ENCODE measurements at regions not wholly inside any gene's neighbourhood (a gene's known extent, or its start where the extent isn't known, plus 50 kb on each side); places are given as distances from the start of the nearest gene placed in this dataset.

DNA sequence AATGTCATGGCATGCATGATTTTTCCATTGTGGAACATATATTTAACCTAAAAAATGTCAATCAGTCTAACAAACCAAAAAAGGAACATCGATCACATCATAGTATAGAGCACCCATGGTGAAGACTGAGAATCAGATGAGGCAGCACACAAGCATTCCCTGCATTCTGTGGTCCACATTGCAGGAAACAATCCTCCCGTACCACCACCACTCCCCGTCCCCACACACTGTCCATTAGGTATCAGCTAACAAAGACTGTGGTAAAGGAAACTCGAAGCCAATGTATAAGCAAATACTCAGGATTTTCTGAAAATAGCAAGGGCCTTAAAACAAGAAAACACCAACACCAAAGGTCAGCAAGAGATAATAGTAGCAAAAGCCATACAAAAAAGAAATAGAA is 1104.4 kb upstream of the SEMA6A start:
- H3K27ac Mint-ChIP-seq = no peak overlapping the region
- no peaks in the 10 kb centered on the region for H3K9me3 Mint-ChIP-seq
- intact Hi-C loops (cut with micrococcal nuclease) = no loop called here
- no peaks in the 10 kb centered on the region for H3K4me1 Mint-ChIP-seq
- no peak for DNase-seq
- H3K36me3 Mint-ChIP-seq (ENCODE audit: low read depth) = no peaks in the 10 kb centered on the region
- no peaks in the 10 kb centered on the region for H3K27me3 Mint-ChIP-seq
- H3K4me3 Mint-ChIP-seq = no peak overlapping the region

DNA sequence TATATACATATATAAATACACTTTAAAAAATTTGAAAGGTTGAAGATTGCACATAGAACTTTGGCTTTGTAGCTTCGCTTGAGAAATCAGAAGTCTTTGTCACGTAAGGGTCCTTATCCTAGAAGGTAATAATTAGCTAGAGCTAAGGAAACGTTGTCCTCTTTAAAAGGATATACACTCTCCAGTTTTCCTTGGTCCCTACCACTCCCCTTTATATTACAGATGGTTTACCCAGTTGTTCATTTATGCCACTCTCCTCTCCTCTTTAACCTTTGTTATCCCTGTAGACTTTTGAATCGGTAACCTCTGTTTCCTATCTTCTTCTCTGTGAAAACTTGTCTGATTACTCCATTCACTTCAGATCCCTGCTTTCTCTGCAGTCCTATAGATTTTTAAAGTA is 1101.0 kb upstream of the SEMA6A start:
- Mint-ChIP-seq H3K36me3 (ENCODE audit: low read depth) (no peaks in the 10 kb centered on the region), H3K27ac (no peak overlapping the region), H3K4me3 (no peak overlapping the region), H3K9me3 (no peaks in the 10 kb centered on the region), H3K27me3 (no peaks in the 10 kb centered on the region), H3K4me1 (no peaks in the 10 kb centered on the region)
- no peak for DNase-seq
- intact Hi-C loops (cut with micrococcal nuclease) = no loop called here

DNA sequence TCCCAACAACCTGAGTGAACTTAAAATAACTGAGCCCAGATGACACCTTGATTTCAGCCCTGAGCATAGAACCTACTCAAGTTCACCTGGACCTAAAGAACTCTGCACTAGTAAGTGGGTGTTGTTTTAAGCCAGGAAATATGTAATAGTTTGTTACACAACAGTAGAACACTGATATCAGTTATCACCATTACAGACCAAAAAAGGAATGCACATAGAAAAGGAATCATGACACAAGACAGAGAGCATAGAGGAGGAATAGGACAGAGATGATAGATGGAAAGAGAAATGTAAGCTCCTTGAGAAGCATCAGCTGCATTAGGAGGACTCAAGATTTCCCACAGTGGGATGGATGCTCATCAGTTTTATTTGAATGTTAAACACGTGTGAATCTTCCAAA is 1096.9 kb upstream of the SEMA6A start:
- H3K36me3 Mint-ChIP-seq (ENCODE audit: low read depth) = no peaks in the 10 kb centered on the region
- DNase-seq = no peak
- intact Hi-C loops (cut with micrococcal nuclease) = no loop called here
- no peak overlapping the region for H3K27ac Mint-ChIP-seq
- no peaks in the 10 kb centered on the region for H3K4me1 Mint-ChIP-seq
- H3K9me3 Mint-ChIP-seq = no peaks in the 10 kb centered on the region
- no peaks in the 10 kb centered on the region for H3K27me3 Mint-ChIP-seq
- no peak overlapping the region for H3K4me3 Mint-ChIP-seq

DNA sequence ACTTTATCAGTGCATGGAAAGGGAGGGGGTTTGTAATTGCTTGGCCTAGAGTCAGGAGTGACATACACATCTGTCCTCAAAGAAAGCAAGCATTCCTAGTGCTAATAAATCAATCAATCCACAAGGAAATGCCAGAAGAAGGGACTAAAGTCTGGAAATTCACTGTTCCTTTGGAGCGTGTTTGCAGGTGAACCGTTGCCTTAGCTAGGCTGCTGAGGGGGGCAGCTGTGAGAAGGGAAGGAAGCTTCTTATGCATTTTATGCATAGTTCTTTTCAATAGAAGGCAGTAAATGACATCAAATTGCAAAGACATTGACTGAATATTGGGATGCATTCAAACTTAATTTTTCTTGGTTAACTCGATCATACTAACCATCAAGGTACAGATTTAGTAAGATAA is 1092.5 kb upstream of the SEMA6A start:
- intact Hi-C loops (cut with micrococcal nuclease) = no loop called here
- no peak for DNase-seq
- Mint-ChIP-seq H3K4me1 (no peaks in the 10 kb centered on the region), H3K4me3 (no peak overlapping the region), H3K27ac (no peak overlapping the region), H3K9me3 (no peaks in the 10 kb centered on the region), H3K27me3 (no peaks in the 10 kb centered on the region), H3K36me3 (ENCODE audit: low read depth) (no peaks in the 10 kb centered on the region)

DNA sequence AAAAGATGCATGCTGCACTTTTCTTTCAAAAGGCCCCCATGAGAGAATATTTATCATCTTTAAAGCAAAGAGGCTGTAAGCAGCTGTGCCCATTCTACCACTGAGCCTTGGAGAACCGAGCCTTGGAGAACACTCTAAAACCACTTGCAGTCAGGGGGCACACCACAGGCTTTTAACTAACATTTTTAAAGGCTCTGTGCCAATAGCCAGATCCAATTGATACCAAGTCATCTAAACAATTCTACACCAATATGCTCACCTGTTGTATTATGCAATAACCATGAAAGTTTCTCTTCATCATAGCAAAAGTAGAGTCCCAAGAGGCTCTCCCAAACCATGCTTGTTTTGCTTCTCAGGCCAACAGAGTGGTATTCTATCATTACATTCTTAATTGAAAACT is 1090.5 kb upstream of the SEMA6A start:
- Mint-ChIP-seq H3K27me3 (no peaks in the 10 kb centered on the region), H3K4me3 (no peak overlapping the region), H3K36me3 (ENCODE audit: low read depth) (no peaks in the 10 kb centered on the region), H3K27ac (no peak overlapping the region), H3K9me3 (no peaks in the 10 kb centered on the region), H3K4me1 (no peaks in the 10 kb centered on the region)
- DNase-seq = no peak
- intact Hi-C loops (cut with micrococcal nuclease) = no loop called here

DNA sequence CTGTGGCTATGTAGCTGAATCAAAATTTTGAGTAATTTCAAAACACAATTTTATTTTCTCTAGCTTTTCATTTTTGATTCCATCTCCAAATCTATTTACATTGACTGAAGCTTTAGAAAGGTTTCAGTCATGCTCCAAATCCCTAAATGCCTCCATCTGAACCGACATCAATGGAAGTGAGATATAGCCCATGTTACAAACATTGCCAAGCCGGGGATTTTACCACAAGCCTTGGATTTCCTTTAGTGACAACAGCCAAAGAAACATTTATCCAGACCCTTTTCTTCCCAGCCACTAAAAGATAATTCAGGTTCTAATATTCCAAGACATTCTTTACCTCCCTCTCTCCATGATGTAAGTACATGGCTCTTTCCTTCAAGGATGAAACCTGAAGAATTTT is 1087.7 kb upstream of the SEMA6A start:
- Mint-ChIP-seq H3K4me3 (no peak overlapping the region), H3K27ac (no peak overlapping the region), H3K9me3 (no peaks in the 10 kb centered on the region), H3K36me3 (ENCODE audit: low read depth) (no peaks in the 10 kb centered on the region), H3K27me3 (no peaks in the 10 kb centered on the region), H3K4me1 (no peaks in the 10 kb centered on the region)
- intact Hi-C loops (cut with micrococcal nuclease) = no loop called here
- DNase-seq = no peak

DNA sequence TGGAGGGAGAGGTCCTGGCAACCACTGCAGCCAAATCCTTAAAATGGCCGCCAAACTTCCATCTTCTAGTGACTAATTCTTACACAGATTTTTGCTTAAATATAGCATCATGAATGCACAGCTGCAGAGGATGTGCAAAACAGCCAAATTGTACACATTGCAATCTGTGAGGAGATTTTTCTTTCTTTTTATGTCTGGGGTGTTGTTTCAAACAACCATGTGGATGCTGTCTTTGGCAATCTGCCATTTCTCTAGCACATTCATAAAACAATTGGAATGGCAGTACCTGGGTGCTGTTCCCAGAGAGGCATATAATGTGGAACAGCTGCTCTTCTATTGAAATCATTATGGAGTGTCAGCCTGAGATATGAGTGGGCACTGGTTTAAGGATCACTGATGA is 1082.9 kb upstream of the SEMA6A start:
- H3K36me3 Mint-ChIP-seq (ENCODE audit: low read depth) = no peaks in the 10 kb centered on the region
- no peak for DNase-seq
- H3K9me3 Mint-ChIP-seq = no peaks in the 10 kb centered on the region
- no peaks in the 10 kb centered on the region for H3K27me3 Mint-ChIP-seq
- H3K4me1 Mint-ChIP-seq = no peaks in the 10 kb centered on the region
- H3K27ac Mint-ChIP-seq = no peak overlapping the region
- intact Hi-C loops (cut with micrococcal nuclease) = no loop called here
- no peak overlapping the region for H3K4me3 Mint-ChIP-seq

DNA sequence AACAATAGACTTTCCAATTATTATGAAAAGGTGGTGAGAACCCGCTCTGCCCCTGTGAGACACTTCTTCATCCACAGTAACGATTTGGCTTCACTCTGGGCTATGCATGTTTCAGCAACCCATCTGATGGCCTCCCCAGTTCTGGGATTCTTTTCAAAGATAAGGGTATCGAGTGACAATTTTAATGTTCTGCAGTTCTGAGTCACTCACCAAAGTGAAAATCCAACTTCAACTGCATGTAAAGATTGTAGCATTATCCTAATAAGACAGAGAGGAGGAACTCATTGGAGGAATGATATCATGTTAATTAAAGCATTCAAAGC is 1078.3 kb upstream of the SEMA6A start:
- Mint-ChIP-seq H3K27me3 (no peaks in the 10 kb centered on the region), H3K9me3 (no peaks in the 10 kb centered on the region), H3K27ac (no peak overlapping the region), H3K4me1 (no peaks in the 10 kb centered on the region), H3K4me3 (no peak overlapping the region), H3K36me3 (ENCODE audit: low read depth) (no peaks in the 10 kb centered on the region)
- DNase-seq = no peak
- intact Hi-C loops (cut with micrococcal nuclease) = no loop called here

DNA sequence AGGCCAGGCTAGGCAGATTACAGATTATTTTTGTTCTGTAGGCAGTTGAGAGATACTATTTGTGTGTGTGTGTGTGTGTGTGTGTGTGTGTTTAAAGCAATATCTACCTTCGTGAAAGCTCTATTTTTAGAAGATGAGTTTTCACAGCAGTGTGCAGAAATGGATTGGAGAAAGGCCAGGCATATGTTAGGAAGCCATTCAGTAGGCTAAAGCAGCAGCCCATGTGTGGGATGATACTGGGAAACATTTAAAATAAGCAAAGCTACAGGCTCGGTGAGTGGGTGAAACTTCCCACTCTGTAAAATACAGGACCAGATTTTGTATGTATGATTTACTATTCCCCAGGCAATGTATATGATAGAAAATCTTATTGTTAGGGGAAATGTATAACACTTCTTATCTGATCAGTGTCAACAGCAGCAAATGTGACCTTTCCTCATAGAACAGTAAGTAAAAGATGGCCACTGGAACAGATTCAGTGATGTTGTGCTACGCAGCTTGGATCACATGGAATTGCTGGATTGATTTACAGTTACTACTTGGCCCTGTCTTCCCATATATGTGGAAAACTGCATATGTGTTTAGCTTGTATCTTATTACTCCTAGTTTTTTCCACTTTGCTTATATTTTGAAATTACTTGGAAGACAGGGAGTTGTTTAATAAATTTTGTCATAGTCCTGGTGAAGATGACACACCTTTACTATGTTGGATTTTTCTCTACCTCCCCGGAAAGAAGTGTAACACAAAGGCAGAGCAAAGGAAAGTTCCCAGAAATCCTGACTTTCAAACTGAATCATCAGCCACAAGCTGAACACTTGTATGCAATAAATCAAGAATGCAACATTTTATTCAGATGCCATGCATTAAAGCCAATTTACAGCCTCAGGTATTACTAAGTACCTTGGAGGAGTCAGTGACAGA is 1077.7 kb upstream of the SEMA6A start:
- Mint-ChIP-seq H3K9me3 (no peaks in the 10 kb centered on the region), H3K27me3 (no peaks in the 10 kb centered on the region), H3K4me1 (no peaks in the 10 kb centered on the region), H3K4me3 (no peak overlapping the region), H3K27ac (no peak overlapping the region), H3K36me3 (ENCODE audit: low read depth) (no peaks in the 10 kb centered on the region)
- DNase-seq = no peak
- intact Hi-C loops (cut with micrococcal nuclease) = no loop called here

DNA sequence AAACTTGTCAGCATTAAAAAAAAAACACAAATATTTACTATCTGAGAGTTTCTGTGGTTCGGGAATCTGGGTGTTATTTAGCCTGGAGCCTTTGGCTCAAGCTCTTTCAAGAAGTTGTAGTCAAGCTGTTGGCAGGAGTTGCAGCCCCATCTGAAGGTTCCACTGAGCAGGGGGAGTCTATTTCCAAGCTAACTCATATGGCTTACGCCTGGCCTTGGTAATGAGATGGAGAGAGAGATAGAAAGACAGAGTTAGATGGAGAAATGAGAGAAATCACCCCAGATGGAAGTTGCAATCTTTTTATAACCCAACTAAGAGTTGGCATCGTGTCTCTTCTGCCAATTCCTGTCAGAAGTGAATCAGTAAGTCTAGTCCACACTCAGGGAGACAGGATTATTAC is 1075.2 kb upstream of the SEMA6A start:
- Mint-ChIP-seq H3K27me3 (no peaks in the 10 kb centered on the region), H3K4me1 (no peaks in the 10 kb centered on the region), H3K9me3 (no peaks in the 10 kb centered on the region), H3K27ac (no peak overlapping the region), H3K36me3 (ENCODE audit: low read depth) (no peaks in the 10 kb centered on the region), H3K4me3 (no peak overlapping the region)
- DNase-seq = no peak
- intact Hi-C loops (cut with micrococcal nuclease) = no loop called here

DNA sequence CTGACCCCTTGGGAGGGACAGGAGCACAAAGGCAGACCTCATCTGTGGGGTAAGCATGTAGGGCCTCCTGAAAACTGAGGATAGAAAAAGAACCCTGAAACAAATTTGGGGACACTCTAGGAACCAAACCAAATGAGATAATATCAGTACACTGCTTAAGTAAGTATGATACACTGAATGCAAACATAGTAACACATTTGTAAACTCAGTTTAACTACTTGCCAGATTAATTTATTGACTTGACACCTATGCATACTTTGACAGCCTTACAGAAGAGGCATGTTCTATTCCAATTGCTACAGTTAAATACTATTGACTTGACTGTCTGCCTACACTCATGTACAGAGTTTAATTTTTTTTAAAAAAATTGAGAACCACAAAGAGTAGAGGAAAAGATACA is 1070.8 kb upstream of the SEMA6A start:
- H3K9me3 Mint-ChIP-seq = no peaks in the 10 kb centered on the region
- no peak overlapping the region for H3K4me3 Mint-ChIP-seq
- intact Hi-C loops (cut with micrococcal nuclease) = no loop called here
- H3K4me1 Mint-ChIP-seq = no peaks in the 10 kb centered on the region
- no peak for DNase-seq
- no peaks in the 10 kb centered on the region for H3K27me3 Mint-ChIP-seq
- H3K27ac Mint-ChIP-seq = no peak overlapping the region
- H3K36me3 Mint-ChIP-seq (ENCODE audit: low read depth) = no peaks in the 10 kb centered on the region

DNA sequence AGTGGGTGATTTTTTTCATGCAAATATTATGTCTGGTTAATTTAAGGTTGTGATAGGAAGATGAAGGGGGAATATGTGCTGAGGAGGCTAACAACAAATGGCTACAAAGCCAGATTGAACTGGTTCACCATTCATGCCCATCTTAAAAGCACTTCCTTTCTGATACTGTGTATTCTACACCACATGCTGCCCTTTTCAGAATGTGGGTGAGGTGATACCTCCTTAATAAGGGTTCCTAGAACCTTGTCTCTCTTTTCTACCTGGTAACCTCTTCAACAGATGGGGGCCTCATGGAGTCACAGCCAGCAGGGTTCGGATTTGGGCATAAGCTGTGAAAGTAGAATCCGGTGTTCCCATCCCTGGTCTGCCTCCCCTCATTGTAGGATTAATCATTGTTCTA is 1064.0 kb upstream of the SEMA6A start:
- no peaks in the 10 kb centered on the region for H3K27me3 Mint-ChIP-seq
- H3K36me3 Mint-ChIP-seq (ENCODE audit: low read depth) = no peaks in the 10 kb centered on the region
- intact Hi-C loops (cut with micrococcal nuclease) = no loop called here
- H3K27ac Mint-ChIP-seq = no peak overlapping the region
- DNase-seq = no peak
- no peak overlapping the region for H3K4me3 Mint-ChIP-seq
- no peaks in the 10 kb centered on the region for H3K9me3 Mint-ChIP-seq
- no peaks in the 10 kb centered on the region for H3K4me1 Mint-ChIP-seq

DNA sequence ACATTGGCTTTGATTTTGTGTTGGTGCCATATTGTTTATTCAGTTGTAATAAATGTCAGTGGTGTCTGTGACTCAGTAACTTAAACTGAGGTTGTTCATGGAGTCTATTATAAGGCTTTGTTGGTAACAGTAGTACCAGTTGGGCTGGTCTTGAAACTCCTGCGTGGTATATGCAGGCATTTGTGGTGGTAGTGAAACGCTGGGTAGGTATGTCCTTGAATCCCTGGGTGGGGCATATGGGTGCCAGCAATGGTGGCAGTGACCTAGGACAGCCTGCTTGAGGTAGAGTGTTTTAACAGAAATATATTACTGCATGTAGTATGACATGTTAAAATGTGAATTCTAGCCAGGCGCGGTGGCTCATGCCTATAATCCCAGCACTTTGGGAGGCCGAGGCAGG is 1058.5 kb upstream of the SEMA6A start:
- no peak overlapping the region for H3K4me3 Mint-ChIP-seq
- no peak overlapping the region for H3K27ac Mint-ChIP-seq
- no peaks in the 10 kb centered on the region for H3K36me3 Mint-ChIP-seq (ENCODE audit: low read depth)
- H3K4me1 Mint-ChIP-seq = no peaks in the 10 kb centered on the region
- intact Hi-C loops (cut with micrococcal nuclease) = no loop called here
- no peak for DNase-seq
- H3K9me3 Mint-ChIP-seq = peaks cover 5% of the 10 kb centered on the region
- no peaks in the 10 kb centered on the region for H3K27me3 Mint-ChIP-seq

DNA sequence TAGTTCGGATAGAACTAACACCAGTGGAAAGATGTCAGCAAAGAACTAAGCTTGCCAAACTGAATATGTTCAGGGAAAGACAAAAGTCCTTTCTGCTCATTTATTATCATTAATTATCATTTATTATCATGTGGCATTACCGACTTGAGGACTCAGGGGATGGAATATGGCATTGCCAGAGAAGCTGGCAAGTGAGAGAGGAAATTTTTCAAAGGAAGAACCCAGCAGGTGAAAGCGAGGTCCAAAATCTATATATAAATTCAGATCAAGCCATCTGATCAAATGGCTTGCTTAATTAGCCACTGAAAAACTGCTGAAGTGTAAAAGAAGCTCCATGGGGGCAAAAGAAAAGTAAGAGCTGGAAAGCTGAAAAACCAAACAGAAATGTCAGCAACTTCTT is 1049.6 kb upstream of the SEMA6A start:
- Mint-ChIP-seq H3K4me3 (no peak overlapping the region), H3K9me3 (no peaks in the 10 kb centered on the region), H3K27me3 (no peaks in the 10 kb centered on the region), H3K27ac (no peak overlapping the region), H3K36me3 (ENCODE audit: low read depth) (no peaks in the 10 kb centered on the region), H3K4me1 (no peaks in the 10 kb centered on the region)
- DNase-seq = no peak
- intact Hi-C loops (cut with micrococcal nuclease) = no loop called here

Measured in activated CD4-positive, alpha-beta T cell treated with anti-CD3 and anti-CD28 coated beads, Interleukin-2, amount 10 ng/mL, durations not matched to agents 24 days and 14 days (primary cell).